ENCODE measurements at regions not wholly inside any gene's neighbourhood (a gene's known extent, or its start where the extent isn't known, plus 50 kb on each side); places are given as distances from the start of the nearest gene placed in this dataset.
A peak's percentile ranks its signal among the peaks of the same experiment; 100 is the strongest.
"Not testable (repeated sequence)": the region's sequence is repeated elsewhere in the genome, so short reads cannot be mapped to it uniquely, and the experiment has no call there.

GRCh38 chr5:96320797-96321196 lies 112.3 kb downstream of the PCSK1 start:
- no peaks in the 10 kb centered on the region for H3K36me3 Mint-ChIP-seq (ENCODE audit: low read depth)
- peaks cover 53% of the 10 kb centered on the region for H3K4me1 Mint-ChIP-seq (ENCODE audit: low read depth)
- TF ChIP-seq CTCF (IDR thresholded peaks at IDR 0.05): no peak
- H3K4me3 Mint-ChIP-seq (ENCODE audit: unreplicated experiment): no peak overlapping the region
- H3K27ac Mint-ChIP-seq (ENCODE audit: unreplicated experiment): peak overlapping the region; percentile 12
- no peaks in the 10 kb centered on the region for H3K27me3 Mint-ChIP-seq (ENCODE audit: low read depth)
- H3K9me3 Mint-ChIP-seq (ENCODE audit: low read depth): no peaks in the 10 kb centered on the region
- DNase-seq (ENCODE audit: low spot score): no peak

GRCh38 chr5:96319981-96320739 lies 112.9 kb downstream of the PCSK1 start:
- not testable (repeated sequence) for H3K27me3 Mint-ChIP-seq (ENCODE audit: low read depth); H3K4me3 Mint-ChIP-seq (ENCODE audit: unreplicated experiment); H3K9me3 Mint-ChIP-seq (ENCODE audit: low read depth); DNase-seq (ENCODE audit: low spot score); H3K36me3 Mint-ChIP-seq (ENCODE audit: low read depth)
- H3K27ac Mint-ChIP-seq (ENCODE audit: unreplicated experiment): peak overlapping the region; percentile 12
- H3K4me1 Mint-ChIP-seq (ENCODE audit: low read depth): peaks cover 56% of the 10 kb centered on the region

GRCh38 chr5:96318569-96319110 lies 114.4 kb downstream of the PCSK1 start:
- H3K4me3 Mint-ChIP-seq (ENCODE audit: unreplicated experiment): no peak overlapping the region
- H3K9me3 Mint-ChIP-seq (ENCODE audit: low read depth): no peaks in the 10 kb centered on the region

GRCh38 chr5:96317945-96318344 lies 115.1 kb downstream of the PCSK1 start:
- no peak for DNase-seq (ENCODE audit: low spot score)
- Mint-ChIP-seq H3K9me3 (ENCODE audit: low read depth) (no peaks in the 10 kb centered on the region), H3K27me3 (ENCODE audit: low read depth) (no peaks in the 10 kb centered on the region), H3K27ac (ENCODE audit: unreplicated experiment) (no peak overlapping the region), H3K36me3 (ENCODE audit: low read depth) (no peaks in the 10 kb centered on the region), H3K4me3 (ENCODE audit: unreplicated experiment) (no peak overlapping the region), H3K4me1 (ENCODE audit: low read depth) (peaks cover 46% of the 10 kb centered on the region)
- peak; percentile 9 for TF ChIP-seq CTCF (IDR thresholded peaks at IDR 0.05)

More at GRCh38 chr5:96318569-96319110, 114.4 kb downstream of the PCSK1 start:
- TF ChIP-seq CTCF (IDR thresholded peaks at IDR 0.05): no peak
- no peaks in the 10 kb centered on the region for H3K36me3 Mint-ChIP-seq (ENCODE audit: low read depth)
- no peak overlapping the region for H3K27ac Mint-ChIP-seq (ENCODE audit: unreplicated experiment)
- DNase-seq (ENCODE audit: low spot score): no peak
- no peaks in the 10 kb centered on the region for H3K27me3 Mint-ChIP-seq (ENCODE audit: low read depth)
- H3K4me1 Mint-ChIP-seq (ENCODE audit: low read depth): peaks cover 46% of the 10 kb centered on the region

- peaks cover 7% of the 10 kb centered on the region for H3K9me3 Mint-ChIP-seq (ENCODE audit: low read depth)
- no peak for DNase-seq (ENCODE audit: low spot score)
- no peaks in the 10 kb centered on the region for H3K27me3 Mint-ChIP-seq (ENCODE audit: low read depth)
- no peak for TF ChIP-seq CTCF (IDR thresholded peaks at IDR 0.05)
- no peak overlapping the region for H3K4me3 Mint-ChIP-seq (ENCODE audit: unreplicated experiment)
- H3K36me3 Mint-ChIP-seq (ENCODE audit: low read depth): peaks cover 1% of the 10 kb centered on the region
- no peak overlapping the region for H3K27ac Mint-ChIP-seq (ENCODE audit: unreplicated experiment)
- peaks cover 41% of the 10 kb centered on the region for H3K4me1 Mint-ChIP-seq (ENCODE audit: low read depth)
Observed at GRCh38 chr5:96316487-96316886, 116.6 kb downstream of the PCSK1 start.

- Mint-ChIP-seq H3K9me3 (ENCODE audit: low read depth) (peaks cover 10% of the 10 kb centered on the region), H3K36me3 (ENCODE audit: low read depth) (peaks cover 4% of the 10 kb centered on the region), H3K4me1 (ENCODE audit: low read depth) (peaks cover 36% of the 10 kb centered on the region), H3K4me3 (ENCODE audit: unreplicated experiment) (no peak overlapping the region), H3K27ac (ENCODE audit: unreplicated experiment) (no peak overlapping the region), H3K27me3 (ENCODE audit: low read depth) (no peaks in the 10 kb centered on the region)
- no peak for TF ChIP-seq CTCF (IDR thresholded peaks at IDR 0.05)
- no peak for DNase-seq (ENCODE audit: low spot score)
Observed at GRCh38 chr5:96316017-96316416, 117.0 kb downstream of the PCSK1 start.
